ENCODE measurements at regions not wholly inside any gene's neighbourhood (a gene's known extent, or its start where the extent isn't known, plus 50 kb on each side); places are given as distances from the start of the nearest gene placed in this dataset.

- no peak for DNase-seq (ENCODE audit: low read depth)
Measured at GRCh38 chr11:26040339-26040738, 291.6 kb upstream of the ANO3 start.

DNA sequence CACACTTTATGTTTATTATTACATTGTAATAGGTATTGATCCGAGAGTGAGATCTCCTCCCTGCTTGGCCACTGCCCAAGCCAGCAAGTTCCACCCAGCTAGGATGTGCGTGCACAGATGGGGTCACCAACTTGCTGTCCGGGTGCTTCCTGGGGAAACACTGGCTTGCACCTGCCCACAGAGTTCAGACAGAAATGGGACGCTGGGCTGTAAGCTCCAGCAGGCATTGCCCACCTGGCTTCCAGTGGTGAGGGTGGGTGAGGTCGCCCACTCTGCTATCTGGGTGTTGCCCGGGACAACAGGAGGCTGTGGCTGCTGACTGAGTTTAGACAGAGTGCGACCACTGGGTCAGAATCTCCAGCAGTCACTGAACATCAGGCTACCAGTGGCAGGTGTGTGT is 289.8 kb upstream of the ANO3 start:
- no peak for DNase-seq (ENCODE audit: low read depth)

- no peak for DNase-seq (ENCODE audit: low read depth)
Measured at GRCh38 chr11:26043665-26044064, 288.3 kb upstream of the ANO3 start.

GRCh38 chr11:26044389-26044788 is 287.5 kb upstream of the ANO3 start:
- DNase-seq (ENCODE audit: low read depth), result no peak

DNA sequence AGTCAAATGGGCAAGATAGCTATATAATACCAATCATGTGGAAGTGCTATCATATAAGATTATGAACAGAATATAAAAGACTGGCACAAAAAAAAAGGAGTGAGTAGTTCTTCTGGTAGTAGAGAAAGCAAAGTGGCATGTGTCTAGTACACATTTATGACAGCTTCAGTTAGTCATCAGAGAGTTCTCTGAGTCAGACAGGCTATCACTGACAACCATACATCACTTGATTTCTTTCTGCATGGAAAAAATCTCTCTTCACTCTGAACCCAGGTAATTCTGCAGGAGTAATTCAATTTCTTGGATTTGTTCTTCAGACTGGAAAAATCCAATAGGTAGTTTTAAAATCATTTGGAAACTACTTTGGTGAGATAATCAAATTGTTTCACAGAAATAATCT is 286.8 kb upstream of the ANO3 start:
- no peak for DNase-seq (ENCODE audit: low read depth)

DNA sequence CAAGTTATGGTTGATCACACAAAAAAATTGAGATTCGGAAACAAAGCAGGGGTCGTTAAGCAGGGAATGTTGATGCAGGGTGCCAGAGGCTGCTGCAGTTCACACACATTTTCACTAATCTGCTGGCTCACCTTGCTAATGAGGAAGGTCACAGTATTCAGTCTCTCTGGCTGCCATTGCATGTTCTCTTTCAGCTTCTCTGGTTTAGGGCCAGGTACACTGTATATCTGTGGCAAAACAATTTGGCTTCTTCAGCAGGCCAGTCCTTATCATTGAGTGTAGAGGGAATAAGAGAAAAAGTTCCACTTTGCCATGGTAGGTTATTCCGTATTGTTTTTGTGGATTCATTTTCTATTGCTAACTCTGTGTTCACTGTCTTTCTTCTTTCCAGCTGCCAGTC is 283.7 kb upstream of the ANO3 start:
- no peak for DNase-seq (ENCODE audit: low read depth)

GRCh38 chr11:26053966-26054365 is 278.0 kb upstream of the ANO3 start:
- no peak for DNase-seq (ENCODE audit: low read depth)

- no peak for DNase-seq (ENCODE audit: low read depth)
Measured at GRCh38 chr11:26062660-26063059, 269.3 kb upstream of the ANO3 start.

GRCh38 chr11:26063915-26064314 is 268.0 kb upstream of the ANO3 start:
- no peak for DNase-seq (ENCODE audit: low read depth)

DNA sequence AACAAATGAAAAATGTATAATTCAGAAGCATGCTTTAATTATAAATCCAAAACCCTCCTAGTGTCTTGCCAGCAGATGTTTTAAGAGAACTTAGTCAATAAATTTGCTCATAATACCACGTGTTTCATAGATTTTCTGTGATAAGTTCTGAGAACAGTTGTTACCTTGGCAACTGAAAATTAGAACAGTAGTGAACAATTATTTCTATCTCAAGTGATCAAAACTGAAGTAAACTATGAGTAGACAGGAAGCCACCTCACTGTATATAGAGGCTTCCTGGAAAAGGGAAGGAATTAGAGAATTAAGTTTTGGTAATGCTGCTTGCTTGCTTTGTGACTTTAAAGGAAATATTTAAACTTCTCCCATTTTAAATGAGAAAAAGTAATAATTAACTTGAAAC is 266.0 kb upstream of the ANO3 start:
- DNase-seq (ENCODE audit: low read depth), result no peak

- DNase-seq (ENCODE audit: low read depth), result no peak
Measured at GRCh38 chr11:26070714-26071380, 261.1 kb upstream of the ANO3 start.

- DNase-seq (ENCODE audit: low read depth), result no peak
Measured at GRCh38 chr11:26072614-26073153, 259.2 kb upstream of the ANO3 start.

GRCh38 chr11:26073646-26074045 is 258.3 kb upstream of the ANO3 start:
- DNase-seq (ENCODE audit: low read depth), result no peak

- DNase-seq (ENCODE audit: low read depth), result no peak
Measured at GRCh38 chr11:26076233-26076990, 255.5 kb upstream of the ANO3 start.

- no peak for DNase-seq (ENCODE audit: low read depth)
Measured at GRCh38 chr11:26078231-26078821, 253.6 kb upstream of the ANO3 start.

DNA sequence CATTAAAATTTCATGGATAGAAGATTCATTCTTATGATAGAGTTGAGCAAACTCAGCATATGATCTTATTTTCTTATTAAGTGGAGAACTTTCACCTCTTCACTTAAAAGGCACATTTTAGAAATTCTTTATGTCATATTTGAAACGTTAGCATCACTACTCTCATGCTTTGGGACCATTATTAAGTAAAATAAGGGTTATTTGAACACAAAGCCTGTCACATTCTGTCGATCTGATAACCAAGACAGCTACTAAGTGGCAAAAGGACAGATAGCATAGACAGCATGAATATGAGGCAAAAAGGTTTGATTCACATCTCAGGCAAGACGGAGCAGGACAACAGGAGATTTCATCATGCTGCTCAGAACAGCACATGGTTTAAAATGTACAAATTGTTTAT is 247.6 kb upstream of the ANO3 start:
- DNase-seq (ENCODE audit: low read depth), result no peak

DNA sequence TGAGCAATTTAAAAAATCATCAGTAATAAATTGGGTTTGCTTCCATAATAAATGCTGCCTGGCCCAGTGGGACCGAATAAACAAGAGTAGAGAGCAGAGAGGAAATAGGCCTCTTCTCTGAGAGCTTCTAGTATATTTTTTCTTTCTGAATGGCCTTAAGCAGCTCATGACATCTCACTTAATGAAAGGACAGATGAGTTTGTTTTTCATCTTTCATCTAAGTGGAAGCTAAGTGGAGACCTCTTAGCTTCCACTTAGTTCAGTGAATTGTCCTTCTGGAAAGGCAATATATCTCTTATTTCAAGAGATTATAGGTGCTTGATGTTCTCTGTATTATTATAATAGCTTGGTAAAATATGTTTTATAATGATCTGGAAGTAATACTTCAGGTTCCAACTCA is 245.9 kb upstream of the ANO3 start:
- DNase-seq (ENCODE audit: low read depth), result no peak

- DNase-seq (ENCODE audit: low read depth), result no peak
Measured at GRCh38 chr11:26087120-26087935, 244.6 kb upstream of the ANO3 start.

GRCh38 chr11:26088391-26088790 is 243.5 kb upstream of the ANO3 start:
- DNase-seq (ENCODE audit: low read depth), result no peak

GRCh38 chr11:26090651-26091050 is 241.3 kb upstream of the ANO3 start:
- no peak for DNase-seq (ENCODE audit: low read depth)

- DNase-seq (ENCODE audit: low read depth), result no peak
Measured at GRCh38 chr11:26093206-26093605, 238.7 kb upstream of the ANO3 start.

- DNase-seq (ENCODE audit: low read depth), result no peak
Measured at GRCh38 chr11:26095340-26095739, 236.6 kb upstream of the ANO3 start.

Data from stimulated activated CD8-positive, alpha-beta memory T cell treated with anti-CD3 and anti-CD28 coated beads, Interleukin-4, amount 100 ng/mL, for 24 hours (primary cell).